Heart left ventricle (tissue), 16 donors: ENCODE measurements at regions not wholly inside any gene's neighbourhood (a gene's known extent, or its start where the extent isn't known, plus 50 kb on each side); places are given as distances from the start of the nearest gene placed in this dataset.

Experiments
- ATAC-seq, 4 donors: fragments of 200-7000 bp; cut with Tn5 transposase; one replicate each; pipeline ENCODE4 v1.9.1; 2020 to 2022; ENCODE audit warnings: moderate library complexity in 4 of 4, mild to moderate bottlenecking in 3 of 4, moderate number of reproducible peaks in 1 of 4
- DNase-seq, 5 donors: peaks; one replicate each; pipeline ENCODE4 v3.0.0-alpha.2; 2020
- H3K27ac ChIP-seq, 12 donors: fragments of 200-600 bp; sonication (generic) in 4 of 12; one replicate each; pipeline versions ENCODE4 v1.5.0 to v1.8.0; 2016 to 2022; ENCODE audit warnings: mild to moderate bottlenecking in 2 of 12
- H3K27me3 ChIP-seq, 9 donors: fragments of 200-600 bp; sonication (generic) in 2 of 9; one replicate each; pipeline versions ENCODE4 v1.5.1 to v1.8.0; 2016 to 2022; ENCODE audit warnings: mild to moderate bottlenecking in 3 of 9
- H3K36me3 ChIP-seq, 9 donors: fragments of 200-600 bp; sonication (generic) in 2 of 9; one replicate each; pipeline versions ENCODE4 v1.5.0 to v1.8.0; 2018 to 2022; ENCODE audit warnings: mild to moderate bottlenecking in 2 of 9
- H3K4me1 ChIP-seq, 12 donors: fragments of 200-600 bp; sonication (generic) in 4 of 12; one replicate each; pipeline versions ENCODE4 v1.5.0 to v1.8.0; 2016 to 2022; ENCODE audit warnings: mild to moderate bottlenecking in 3 of 12
- H3K4me3 ChIP-seq, 12 donors: fragments of 200-600 bp; sonication (generic) in 4 of 12; one replicate each; pipeline versions ENCODE4 v1.5.0 to v1.8.0; 2017 to 2022; ENCODE audit warnings: mild to moderate bottlenecking in 9 of 12, moderate library complexity in 4 of 12
- H3K9me3 ChIP-seq, 12 donors: fragments of 200-600 bp; sonication (generic) in 4 of 12; one replicate each; pipeline versions ENCODE4 v1.5.0 to v1.8.0; 2016 to 2022; ENCODE audit warnings: mild to moderate bottlenecking in 1 of 12
- CTCF ChIP-seq, 12 donors: fragments of 200-600 bp; sonication (generic) in 4 of 12; IDR thresholded peaks; one replicate each; pipeline versions ENCODE4 v1.5.0 to v1.8.0; 2018 to 2022; ENCODE audit warnings: antibody characterized with exemption in 12 of 12, mild to moderate bottlenecking in 5 of 12
- POLR2A ChIP-seq, 2 donors: fragments of 450-650 bp; IDR thresholded peaks; one replicate each; pipeline ENCODE4 v1.6.1; 2017; ENCODE audit warnings: antibody characterized with exemption in 2 of 2, mild to moderate bottlenecking in 2 of 2, moderate library complexity in 2 of 2
- WGBS, 4 donors: extraction: QIAGEN DNeasy Blood & Tissue Kit in 2 of 4; methylation state at CpG; one replicate each; pipeline versions ENCODE4 v1.1.5 to v1.1.7; 2013 to 2018; 5-methylcytosine and 5-hydroxymethylcytosine counted together
- intact Hi-C, 10 donors: fragments of 100-400 bp; cut with DNase I; formaldehyde crosslinking; loops; one replicate each; pipeline versions ENCODE4 v1.11.1 to v1.14.2; 2022
- donor health status: ischemic (EF 13 %, LVEDD 7.1; RV severe dilation, severe dysfunction).
- donor health status: healthy with polysubstance abuse.
- donor health status: DM: no; HTN: yes; CAD: no.
- donor health status: DM: no; HTN: no; CAD: no.
- donor health status: ischemic (EF 25% LVEDD 6.9; RV normal size, moderate dysfunction).
- donor health status: ischemic (EF 25% LVEDD 5.7; RV mildly dilated, moderate dysfunction).
- donor health status: healthy.
- donor health status: DM: yes; HTN: yes; CAD: no.
- donor health status: ischemic (EF 35%, LVEDD 5.7; RV mildly dilated, moderate dysfunction).
- donor health status: nonischemic (EF 11% LVEDD 7.7; RV severe dilation, severe dysfunction).
- donor health status: DM: yes; HTN: yes; CAD: no.
- donor health status: PGD.
- donor health status: ischemic (EF 29% LVEDD 5.4; RV normal size, mild dysfunction).
- donor health status: nonischemic (EF 23%, LVEDD 6.1; RV moderate dilation, normal function).

GRCh38 chr1:110779636-110780035 is 93.3 kb upstream of the CD53 start:
- WGBS, 4 donors = 62 to 74% (median 72%) methylated on average over 3 of the region's 3 CpGs

GRCh38 chr1:110778821-110779220 is 94.1 kb upstream of the CD53 start:
- intact Hi-C loops = loop anchor here in 3 of 10 donors (10.0 kb wide), 2 partner anchors 234 to 254 kb away; no protein-coding TSS in a partner anchor
- WGBS, 4 donors = 53 to 69% (median 62%) methylated on average over 1 of the region's 1 CpG
- no peak for TF ChIP-seq CTCF (IDR thresholded peaks at IDR 0.05)
- TF ChIP-seq POLR2A (IDR thresholded peaks at IDR 0.05) = no peak

More at GRCh38 chr1:110779636-110780035, 93.3 kb upstream of the CD53 start:
- no peaks in the 10 kb centered on the region for H3K36me3 ChIP-seq
- H3K27ac ChIP-seq = no peak overlapping the region
- H3K4me3 ChIP-seq = no peak overlapping the region
- peak in 1 of 4 donors; percentile 15 for ATAC-seq
- H3K4me1 ChIP-seq = peaks cover 0 to 22% (median under 1%) of the 10 kb centered on the region in 12 donors
- H3K9me3 ChIP-seq = no peaks in the 10 kb centered on the region
- peaks cover 0 to 22% (median 3%) of the 10 kb centered on the region in 9 donors for H3K27me3 ChIP-seq
- TF ChIP-seq CTCF (IDR thresholded peaks at IDR 0.05) (no peak), POLR2A (IDR thresholded peaks at IDR 0.05) (no peak)
- DNase-seq = no peak
- intact Hi-C loops = loop anchor here (2.0 to 10.0 kb wide), 9 partner anchors 147 to 257 kb away; no protein-coding TSS in a partner anchor

GRCh38 chr1:110777228-110777627 is 95.7 kb upstream of the CD53 start:
- ATAC-seq = no peak
- intact Hi-C loops = loop anchor here in 3 of 10 donors (10.0 kb wide), 2 partner anchors 232 to 252 kb away; no protein-coding TSS in a partner anchor
- Histone ChIP-seq H3K4me1 (peaks cover 0 to 22% (median 3%) of the 10 kb centered on the region in 12 donors), H3K27ac (no peak overlapping the region), H3K36me3 (no peaks in the 10 kb centered on the region), H3K4me3 (no peak overlapping the region), H3K9me3 (no peaks in the 10 kb centered on the region), H3K27me3 (peaks cover 0 to 13% (median 3%) of the 10 kb centered on the region in 9 donors)
- TF ChIP-seq CTCF (IDR thresholded peaks at IDR 0.05) (no peak), POLR2A (IDR thresholded peaks at IDR 0.05) (no peak)
- WGBS, 4 donors = 81 to 95% (median 89%) methylated on average over 4 of the region's 4 CpGs
- no peak for DNase-seq

More at GRCh38 chr1:110778821-110779220, 94.1 kb upstream of the CD53 start:
- ATAC-seq = no peak
- peaks cover 0 to 22% (median 3%) of the 10 kb centered on the region in 12 donors for H3K4me1 ChIP-seq
- H3K9me3 ChIP-seq = no peaks in the 10 kb centered on the region
- DNase-seq = no peak
- H3K27ac ChIP-seq = no peak overlapping the region
- H3K36me3 ChIP-seq = no peaks in the 10 kb centered on the region
- no peak overlapping the region for H3K4me3 ChIP-seq
- H3K27me3 ChIP-seq = peaks cover 0 to 15% (median 3%) of the 10 kb centered on the region in 9 donors

- Histone ChIP-seq H3K9me3 (no peaks in the 10 kb centered on the region), H3K4me3 (no peak overlapping the region), H3K36me3 (no peaks in the 10 kb centered on the region), H3K4me1 (peaks cover 0 to 22% (median 3%) of the 10 kb centered on the region in 12 donors), H3K27ac (peak overlapping the region in 4 of 12 donors; percentile 26 to 77 (median 74)), H3K27me3 (peaks cover 0 to 13% (median 0%) of the 10 kb centered on the region in 9 donors)
- TF ChIP-seq POLR2A (IDR thresholded peaks at IDR 0.05) = no peak
- TF ChIP-seq CTCF (IDR thresholded peaks at IDR 0.05) = no peak
- peak in 3 of 4 donors; percentile 18 to 93 (median 52) for ATAC-seq
- intact Hi-C loops = loop anchor here in 3 of 10 donors (10.0 kb wide), 2 partner anchors 230 to 250 kb away; no protein-coding TSS in a partner anchor
- peak in 2 of 5 donors; percentile 24 for DNase-seq
These were observed 98.5 kb upstream of the CD53 start for GRCh38 chr1:110774398-110774797.
